ENCODE measurements at regions not wholly inside any gene's neighbourhood (a gene's known extent, or its start where the extent isn't known, plus 50 kb on each side); places are given as distances from the start of the nearest gene placed in this dataset.

DNA sequence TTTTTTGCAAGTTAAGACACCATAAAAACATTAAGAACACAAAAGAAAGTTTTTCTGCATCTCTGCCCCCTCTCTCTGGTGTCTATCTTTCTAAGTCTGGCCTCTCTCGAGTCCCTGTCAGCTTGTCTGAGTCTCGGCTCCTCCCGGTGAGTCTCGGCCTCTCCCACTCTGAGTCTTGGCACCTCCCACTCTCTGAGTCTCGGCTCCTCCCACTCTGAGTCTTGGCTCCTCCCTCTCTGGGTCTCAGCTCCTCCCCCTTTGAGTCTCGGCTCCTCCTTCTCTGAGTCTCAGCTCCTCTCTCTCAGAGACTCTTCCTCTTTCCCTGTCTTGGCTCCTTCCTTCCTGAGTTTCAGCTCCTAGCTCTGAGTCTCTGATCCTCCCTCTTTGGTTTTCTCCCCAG is 72.5 kb upstream of the AMPD3 start:
- Histone ChIP-seq H3K23me2 (ENCODE audit: insufficient read length, low read depth, low read length, poor library complexity, severe bottlenecking) (no peaks in the 10 kb centered on the region), H3K27me3 (ENCODE audit: insufficient read depth, low read length) (no peaks in the 10 kb centered on the region), H4K5ac (ENCODE audit: insufficient read length, low read depth, low read length) (no peak overlapping the region), H2BK5ac (ENCODE audit: insufficient read length, low read length) (no peak overlapping the region), H3K4me2 (ENCODE audit: insufficient read depth, insufficient read length, low read length) (no peak overlapping the region), H3K23ac (ENCODE audit: insufficient read length, low read depth, low read length) (no peak overlapping the region), H3K18ac (ENCODE audit: insufficient read length, low read depth, low read length) (no peak overlapping the region), H3K27ac (ENCODE audit: insufficient read length, low read depth, low read length) (no peak overlapping the region), H3K4me1 (ENCODE audit: insufficient read depth, low read length) (no peaks in the 10 kb centered on the region; the same call in 1 of the 2 replicates), H2BK15ac (ENCODE audit: low read depth, low read length) (no peak overlapping the region), H4K20me1 (ENCODE audit: control insufficient read depth, insufficient read depth, insufficient read length) (no peaks in the 10 kb centered on the region), H2BK120ac (ENCODE audit: low read depth, low read length, poor library complexity, severe bottlenecking) (no peak overlapping the region), H2BK12ac (ENCODE audit: insufficient read length, low read depth, low read length) (no peak overlapping the region), H2AK5ac (ENCODE audit: insufficient read length, low read length) (no peak overlapping the region), H3K14ac (ENCODE audit: insufficient read depth, low read length) (no peak overlapping the region), H2AFZ (ENCODE audit: low read length) (no peak overlapping the region), H3K4ac (ENCODE audit: low read depth, low read length) (no peak overlapping the region), H3T11ph (ENCODE audit: low read length) (no peak overlapping the region), H3K79me1 (ENCODE audit: insufficient read depth, low read depth, low read length, poor library complexity, severe bottlenecking) (no peaks in the 10 kb centered on the region), H2BK20ac (ENCODE audit: low read depth, low read length, poor library complexity, severe bottlenecking) (no peak overlapping the region), H4K8ac (replicated peaks; ENCODE audit: insufficient read length, low read depth, low read length) (no peak overlapping the region), H4K91ac (ENCODE audit: insufficient read length, low read depth, low read length) (no peak overlapping the region), H3K9ac (ENCODE audit: extremely low read depth, insufficient read length, low read length) (no peak overlapping the region), H3K79me2 (ENCODE audit: insufficient read depth, low read length) (no peaks in the 10 kb centered on the region), H3K56ac (ENCODE audit: insufficient read length, low read depth, low read length) (no peak overlapping the region), H3K9me3 (ENCODE audit: control insufficient read depth, low read depth, low read length) (no peaks in the 10 kb centered on the region)
- Mint-ChIP-seq H3K27ac (no peak overlapping the region), H3K4me1 (peaks cover 3 to 4% of the 10 kb centered on the region in 2 experiments; a peak in 3 of 4 replicates), H3K9me3 (peaks cover 0 to 3% of the 10 kb centered on the region in 2 experiments; a peak in 2 of 5 replicates), H3K4me3 (no peak overlapping the region), H3K27me3 (ENCODE audit: low read depth) (peaks cover 2% of the 10 kb centered on the region; the same call in 1 of the 2 replicates), H3K36me3 (ENCODE audit: insufficient read depth in 1 of 3, low read depth in 3 of 3) (peaks cover 0 to 2% (median 0%) of the 10 kb centered on the region in 3 experiments; a peak in 1 of 7 replicates)
- TF ChIP-seq, protein P1, sequence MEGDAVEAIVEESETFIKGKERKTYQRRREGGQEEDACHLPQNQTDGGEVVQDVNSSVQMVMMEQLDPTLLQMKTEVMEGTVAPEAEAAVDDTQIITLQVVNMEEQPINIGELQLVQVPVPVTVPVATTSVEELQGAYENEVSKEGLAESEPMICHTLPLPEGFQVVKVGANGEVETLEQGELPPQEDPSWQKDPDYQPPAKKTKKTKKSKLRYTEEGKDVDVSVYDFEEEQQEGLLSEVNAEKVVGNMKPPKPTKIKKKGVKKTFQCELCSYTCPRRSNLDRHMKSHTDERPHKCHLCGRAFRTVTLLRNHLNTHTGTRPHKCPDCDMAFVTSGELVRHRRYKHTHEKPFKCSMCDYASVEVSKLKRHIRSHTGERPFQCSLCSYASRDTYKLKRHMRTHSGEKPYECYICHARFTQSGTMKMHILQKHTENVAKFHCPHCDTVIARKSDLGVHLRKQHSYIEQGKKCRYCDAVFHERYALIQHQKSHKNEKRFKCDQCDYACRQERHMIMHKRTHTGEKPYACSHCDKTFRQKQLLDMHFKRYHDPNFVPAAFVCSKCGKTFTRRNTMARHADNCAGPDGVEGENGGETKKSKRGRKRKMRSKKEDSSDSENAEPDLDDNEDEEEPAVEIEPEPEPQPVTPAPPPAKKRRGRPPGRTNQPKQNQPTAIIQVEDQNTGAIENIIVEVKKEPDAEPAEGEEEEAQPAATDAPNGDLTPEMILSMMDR (conservative IDR thresholded peaks at IDR 0.05), result no peak
- DNase-seq, result peak; percentile 81
- no CpG with 5 or more reads among the region's 6 CpGs for WGBS (ENCODE audit: extremely low coverage, insufficient read length, low lambda C conversion rate)

Measured in H9 (cell line).